GM19043 (cell line): ENCODE measurements at regions not wholly inside any gene's neighbourhood (a gene's known extent, or its start where the extent isn't known, plus 50 kb on each side); places are given as distances from the start of the nearest gene placed in this dataset.
"Not testable (repeated sequence)": the region's sequence is repeated elsewhere in the genome, so short reads cannot be mapped to it uniquely, and the experiment has no call there.

Experiments used
- ATAC-seq: cut with Tn5 transposase; IDR thresholded peaks from one replicate; pipeline ENCODE4 v1.9.1; 2021; ENCODE audit warnings: low read depth; ENCODE audit not compliant: unreplicated experiment

DNA sequence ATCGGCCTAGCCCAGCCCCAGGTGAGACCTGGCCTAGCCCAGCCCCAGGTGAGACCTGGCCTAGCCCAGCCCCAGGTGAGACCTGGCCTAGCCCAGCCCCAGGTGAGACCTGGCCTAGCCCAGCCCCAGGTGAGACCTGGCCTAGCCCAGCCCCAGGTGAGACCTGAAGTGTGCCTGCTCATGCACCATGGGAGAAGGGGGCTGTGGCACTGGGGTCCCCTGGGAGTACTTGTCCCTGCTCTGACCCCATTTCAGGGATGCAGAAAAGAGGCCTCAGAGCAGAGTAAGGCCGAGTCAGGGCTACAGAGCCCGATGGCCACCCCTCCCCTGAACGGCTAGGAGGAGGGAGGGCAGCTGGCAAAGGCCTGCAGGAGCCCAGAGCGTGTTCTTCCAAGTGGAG is 129.6 kb downstream of the CRYBB2 start:
- ATAC-seq, result not testable (repeated sequence)

DNA sequence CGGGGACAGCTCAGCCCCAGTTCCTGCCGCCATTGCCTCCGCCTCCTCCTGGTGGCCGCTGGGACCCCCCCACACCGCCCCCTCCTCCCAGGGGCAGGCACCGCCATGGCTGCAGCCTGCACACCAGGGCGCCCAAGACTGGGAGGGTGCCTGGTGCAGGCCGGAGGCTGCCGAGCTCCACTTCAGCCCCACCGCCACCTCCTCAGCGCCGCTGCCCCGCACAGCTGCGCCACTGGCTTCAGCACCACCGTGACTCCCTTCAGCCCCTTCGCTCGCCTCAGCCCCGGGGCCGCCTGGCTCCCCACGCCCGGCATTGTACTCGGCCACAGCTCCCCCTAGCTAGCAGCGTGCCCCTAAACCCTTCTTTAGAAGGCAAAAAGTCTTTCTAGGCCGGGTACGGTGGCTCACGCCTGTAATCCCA is 131.1 kb downstream of the CRYBB2 start:
- ATAC-seq, result no peak

DNA sequence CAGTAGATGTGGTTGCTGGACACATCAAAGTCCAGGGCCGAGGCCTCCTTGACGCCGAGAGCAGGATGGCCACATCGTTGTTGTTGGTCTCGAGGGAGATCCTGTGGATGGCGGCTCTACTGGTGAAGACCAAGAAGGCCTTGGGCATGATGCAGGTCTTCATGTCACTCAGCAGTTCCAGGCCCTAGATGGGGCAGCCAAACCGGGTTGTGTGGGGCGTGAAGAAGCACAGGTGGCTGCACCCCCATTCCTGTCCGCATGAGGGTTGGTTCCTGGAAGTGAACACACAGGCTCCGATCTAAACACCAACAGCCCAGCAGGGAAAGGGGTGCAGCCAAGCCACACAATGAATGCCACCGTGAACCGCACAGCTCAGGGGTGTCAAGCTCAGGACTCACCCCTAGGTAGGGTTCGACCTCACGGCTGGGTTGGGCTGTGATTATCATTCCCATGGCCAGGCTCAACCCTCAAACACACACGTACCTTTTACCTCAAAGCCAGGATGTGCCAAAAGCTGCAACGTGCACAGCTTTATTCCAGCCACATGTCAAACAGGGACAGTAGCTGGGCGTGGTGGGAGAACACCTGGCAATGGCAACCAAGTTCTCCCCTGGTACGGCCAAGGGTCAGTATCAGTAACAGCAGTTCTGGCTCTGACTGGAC is 132.3 kb downstream of the CRYBB2 start:
- ATAC-seq, result no peak

DNA sequence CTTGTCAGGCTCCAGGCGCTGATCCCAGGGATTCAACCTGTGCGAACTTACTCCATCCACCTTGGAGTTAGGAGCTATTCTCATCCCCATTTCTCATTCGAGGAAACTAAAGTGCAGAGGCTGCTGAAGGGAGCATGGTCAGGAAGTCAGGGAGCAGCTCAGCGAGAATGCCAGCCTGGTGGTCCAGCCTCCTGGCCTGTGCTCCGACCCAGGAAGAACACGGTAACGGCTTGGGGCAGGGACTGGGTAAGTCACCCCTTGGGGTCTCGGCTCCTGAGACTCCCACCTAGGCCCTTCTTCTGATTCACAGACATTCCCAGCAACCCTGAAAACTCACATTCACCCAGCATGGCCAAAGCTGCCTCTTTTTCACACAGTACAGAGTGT is 132.8 kb downstream of the CRYBB2 start:
- no peak for ATAC-seq

DNA sequence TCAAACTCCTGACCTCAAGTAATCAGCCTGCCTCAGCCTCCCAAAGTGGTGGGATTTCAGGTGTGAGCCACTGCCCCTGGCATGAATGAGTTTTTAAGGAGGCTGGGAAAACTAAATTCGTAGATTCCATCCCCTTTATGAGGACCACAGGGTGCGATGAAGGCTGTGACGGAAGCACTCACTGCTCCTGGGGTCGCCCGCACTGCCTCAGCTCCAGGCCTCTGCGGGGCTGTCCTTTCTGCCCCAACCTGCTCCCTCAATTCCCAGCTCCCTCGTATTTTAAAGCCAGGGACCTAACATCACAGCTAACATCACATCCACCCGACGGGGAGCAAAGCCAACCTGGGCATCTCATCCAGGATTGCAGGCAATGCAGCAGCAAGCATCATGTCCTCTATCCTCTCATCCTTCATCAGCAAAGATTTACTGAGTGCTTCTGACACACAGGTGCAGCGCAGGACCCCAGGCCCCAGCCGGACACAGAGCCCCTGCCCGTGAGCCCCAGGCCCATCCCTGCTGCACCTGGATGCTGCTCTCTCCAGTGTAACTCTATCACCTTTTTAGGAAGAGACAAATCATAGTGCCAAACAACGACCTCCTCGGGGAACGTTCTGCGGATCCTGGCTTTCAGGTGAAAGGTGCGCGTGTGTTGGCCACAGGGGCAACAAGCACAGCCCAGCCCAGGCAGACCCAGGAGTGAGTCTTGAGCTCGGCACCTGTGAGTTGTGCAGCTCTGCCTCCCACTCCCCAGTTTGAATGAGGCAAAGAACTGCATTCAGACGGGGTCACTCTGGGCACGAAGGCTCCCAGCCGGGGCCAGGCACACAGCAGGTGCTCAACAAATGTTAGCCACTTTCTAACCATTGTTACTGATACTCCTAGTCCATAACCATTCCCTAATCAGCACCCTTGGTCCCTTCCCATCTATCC is 134.3 kb downstream of the CRYBB2 start:
- ATAC-seq, result no peak

DNA sequence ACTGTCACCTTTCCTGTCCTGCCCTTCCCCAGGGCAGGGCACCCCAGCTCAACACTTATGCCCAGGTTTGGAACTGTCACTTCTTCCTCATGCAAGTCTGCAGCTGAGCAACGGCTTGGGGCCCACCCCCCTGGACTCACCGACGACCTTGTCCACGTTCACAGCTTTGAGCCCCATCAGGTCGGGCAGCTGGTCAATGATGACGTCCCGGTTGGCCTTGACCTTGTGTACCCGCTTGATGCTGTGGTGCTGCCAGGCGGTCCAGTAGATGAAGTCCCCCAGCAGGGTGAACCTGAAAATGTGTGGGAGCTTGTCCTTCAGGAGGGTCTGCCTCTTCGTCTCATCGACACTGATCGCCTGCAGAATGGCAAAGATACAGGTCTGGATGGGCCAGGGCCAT is 135.0 kb downstream of the CRYBB2 start:
- ATAC-seq, result no peak

DNA sequence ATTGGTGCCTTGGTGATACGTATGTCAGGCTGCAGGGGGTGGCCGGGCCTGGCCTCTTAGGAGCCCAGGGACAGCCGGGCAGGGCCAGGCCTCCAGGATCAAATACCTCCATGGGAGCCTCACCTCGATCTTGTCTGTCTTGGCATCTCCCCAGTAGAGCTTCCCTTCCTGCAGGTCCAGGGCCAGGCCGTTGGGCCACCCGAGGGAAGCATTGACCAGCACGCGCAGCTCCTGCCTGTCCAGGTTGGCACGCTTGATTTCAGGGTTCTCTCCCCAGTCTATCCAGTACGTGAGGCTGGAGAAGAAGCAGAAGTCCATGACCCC is 137.7 kb downstream of the CRYBB2 start:
- ATAC-seq, result no peak

DNA sequence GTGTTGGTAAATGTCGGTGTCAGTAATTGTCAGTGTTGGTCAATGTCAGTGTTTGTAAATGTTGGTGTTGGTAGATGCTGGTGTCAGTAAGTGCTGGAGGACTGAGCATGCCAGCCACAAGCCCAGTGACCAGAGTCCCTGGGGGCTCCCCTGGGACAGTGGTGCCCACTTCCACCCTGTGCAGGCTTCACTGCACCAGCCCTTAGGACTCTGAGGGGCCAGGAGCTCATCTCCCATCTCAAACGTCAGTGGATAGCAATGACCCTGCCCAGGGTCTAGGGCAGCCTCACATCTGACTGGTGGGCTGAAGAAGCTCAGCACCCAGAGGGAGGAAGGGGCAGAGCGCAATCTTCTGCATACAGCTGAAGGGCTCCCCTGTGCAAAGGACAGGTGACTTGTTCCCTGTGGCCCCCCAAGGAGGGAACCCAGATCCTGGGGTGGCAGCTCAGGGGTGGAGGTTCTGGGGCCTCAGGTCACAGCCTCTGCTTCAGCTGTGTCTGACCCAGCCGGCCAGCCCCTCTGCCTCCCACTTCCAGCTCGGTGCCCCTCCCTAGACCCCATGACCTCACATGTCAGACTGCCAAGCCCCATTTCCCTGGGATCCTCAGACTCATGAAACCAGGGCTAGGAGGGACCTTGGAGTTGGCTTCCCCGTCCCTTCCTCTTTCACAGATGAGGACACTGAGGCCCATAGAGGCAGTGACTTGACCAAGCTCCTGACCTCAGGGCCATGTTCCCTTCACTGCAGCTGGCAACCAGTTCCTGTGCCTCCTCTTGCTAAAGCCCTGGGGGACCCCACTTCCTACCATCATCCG is 138.4 kb downstream of the CRYBB2 start:
- no peak for ATAC-seq

DNA sequence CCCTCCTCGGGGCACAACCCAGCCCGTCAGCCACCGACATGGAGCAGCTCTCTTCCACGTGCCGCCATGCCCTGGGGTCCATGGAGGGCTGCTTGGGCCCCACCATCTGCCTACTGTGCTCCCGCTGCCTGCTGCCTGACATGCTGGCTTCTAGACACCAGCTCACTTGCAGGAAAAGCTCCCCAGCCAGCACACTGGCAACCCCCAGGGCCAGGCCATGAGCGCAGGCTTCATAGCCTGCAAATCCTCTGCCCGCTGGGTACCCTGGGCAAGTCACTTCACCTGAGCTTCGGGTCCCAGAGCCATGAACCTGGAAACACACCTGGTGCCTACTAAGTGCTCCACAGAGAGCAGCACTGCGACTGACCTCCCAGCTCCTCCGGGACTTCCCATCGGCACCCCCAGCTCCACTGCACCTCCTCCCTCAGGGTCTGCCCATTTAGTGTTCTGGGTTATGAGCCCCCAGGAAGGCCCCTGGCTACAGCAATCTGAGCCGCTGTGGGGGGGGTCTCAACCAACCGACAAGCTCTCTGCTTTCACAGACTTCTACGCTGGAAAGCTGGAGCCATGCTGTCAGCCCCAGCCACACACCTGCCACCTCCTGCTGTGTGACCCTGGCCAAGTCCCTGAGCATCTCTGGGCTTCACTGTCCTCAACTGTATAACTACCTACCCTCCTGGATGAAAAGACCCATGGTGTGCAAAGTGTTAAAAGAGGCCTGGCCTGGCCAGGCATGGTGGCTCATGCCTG is 139.2 kb downstream of the CRYBB2 start:
- ATAC-seq, result no peak

DNA sequence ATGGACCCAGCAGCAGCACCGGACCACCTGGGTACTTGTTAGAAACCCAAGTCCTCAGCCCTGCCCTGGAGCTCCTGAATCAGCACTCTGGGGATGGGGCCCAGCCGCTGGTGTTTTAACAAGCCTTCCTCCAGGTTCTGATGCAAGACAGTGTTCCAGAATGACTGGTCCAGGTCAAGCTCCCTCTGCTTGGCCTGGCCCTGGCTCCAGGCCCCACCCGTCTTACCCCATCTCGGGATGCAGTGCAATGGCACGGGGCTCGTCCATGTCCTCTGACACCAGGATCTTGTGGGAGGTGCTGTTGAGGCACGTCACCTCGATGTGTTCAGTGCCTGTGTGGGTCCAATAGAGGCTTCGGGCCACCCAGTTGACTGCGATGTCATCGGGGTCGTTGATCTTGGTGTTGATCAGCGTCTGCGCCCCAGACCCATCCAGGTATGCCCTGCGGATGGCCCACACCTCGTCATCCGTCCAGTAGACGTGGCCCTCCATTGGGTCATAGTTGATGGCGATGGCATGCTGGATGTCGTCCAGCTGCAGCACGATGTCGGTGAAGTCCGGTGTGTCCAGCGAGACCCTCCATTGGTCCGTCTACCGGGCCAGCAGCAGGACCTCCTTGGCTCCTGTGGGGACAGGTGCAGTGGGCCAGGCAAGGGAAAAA is 140.3 kb downstream of the CRYBB2 start:
- no peak for ATAC-seq

DNA sequence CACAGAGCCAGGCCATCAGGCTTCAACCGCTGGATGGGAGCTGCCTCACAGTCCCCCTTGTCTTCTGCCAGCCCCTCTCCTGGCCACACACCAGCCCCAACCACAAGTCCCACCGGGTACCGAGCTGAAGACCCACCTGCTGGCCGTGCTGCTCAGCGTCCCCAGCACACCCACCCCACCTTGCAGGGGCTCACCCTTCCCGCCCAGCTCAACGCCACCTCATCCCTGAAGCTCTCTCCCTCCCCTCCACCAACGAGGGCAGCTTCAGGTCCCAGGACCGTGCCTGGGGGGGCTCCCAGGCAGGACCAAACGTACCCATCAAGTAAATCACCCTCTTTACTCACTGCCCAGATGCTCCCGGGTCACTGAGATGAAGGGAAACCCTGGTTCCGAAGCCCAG is 141.0 kb downstream of the CRYBB2 start:
- no peak for ATAC-seq

DNA sequence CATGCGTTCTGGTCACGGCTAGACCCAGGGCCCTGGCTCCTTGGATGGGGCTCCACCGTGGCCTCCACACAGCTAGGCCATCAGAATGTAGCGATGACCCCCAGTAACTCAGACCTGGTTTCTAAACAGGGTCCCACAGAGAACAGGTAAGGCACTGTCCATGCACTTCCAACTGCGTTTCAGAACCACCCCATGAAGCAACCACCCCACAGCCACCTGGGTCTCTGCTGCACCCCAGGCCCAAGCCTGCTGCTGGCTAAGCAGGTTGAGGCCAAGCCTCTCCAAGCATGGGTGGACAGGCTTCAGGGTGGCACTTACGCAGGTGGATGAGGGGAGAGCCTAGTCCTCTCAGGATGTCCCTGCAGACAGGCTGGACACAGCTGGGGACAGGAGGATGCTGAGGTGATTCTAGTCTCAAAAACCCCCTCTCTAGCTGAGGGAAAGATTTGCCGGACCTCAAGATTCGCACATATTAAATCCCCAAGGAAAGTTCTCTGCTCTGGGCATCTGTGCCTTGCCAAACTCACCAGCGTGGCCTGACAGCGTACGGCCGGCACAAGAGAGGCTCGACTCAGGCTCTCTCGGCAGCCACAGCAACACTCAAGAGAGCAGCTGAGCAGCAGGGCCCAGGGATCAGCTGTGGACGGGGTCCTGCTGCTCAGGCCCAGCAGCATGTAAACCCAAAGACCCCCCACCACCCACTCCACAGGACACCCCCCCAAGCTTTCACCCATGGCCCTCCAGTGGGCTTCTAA is 141.6 kb downstream of the CRYBB2 start:
- no peak for ATAC-seq

DNA sequence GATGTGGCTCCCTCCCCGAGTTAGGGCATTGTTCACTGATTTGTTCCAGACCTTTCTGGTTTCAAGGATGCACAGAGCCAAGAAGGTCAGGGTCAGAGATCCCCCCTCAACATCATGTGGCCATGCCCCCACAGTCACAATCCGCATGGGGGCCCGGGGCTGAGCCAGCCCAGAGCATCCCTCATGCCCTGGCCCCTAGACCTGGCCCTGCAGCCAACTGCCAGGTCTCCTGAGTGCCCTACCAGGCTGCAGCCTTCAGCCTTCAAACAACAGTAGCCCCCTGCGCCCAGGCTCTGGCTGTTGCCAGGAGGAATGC is 142.4 kb downstream of the CRYBB2 start:
- ATAC-seq, result no peak

DNA sequence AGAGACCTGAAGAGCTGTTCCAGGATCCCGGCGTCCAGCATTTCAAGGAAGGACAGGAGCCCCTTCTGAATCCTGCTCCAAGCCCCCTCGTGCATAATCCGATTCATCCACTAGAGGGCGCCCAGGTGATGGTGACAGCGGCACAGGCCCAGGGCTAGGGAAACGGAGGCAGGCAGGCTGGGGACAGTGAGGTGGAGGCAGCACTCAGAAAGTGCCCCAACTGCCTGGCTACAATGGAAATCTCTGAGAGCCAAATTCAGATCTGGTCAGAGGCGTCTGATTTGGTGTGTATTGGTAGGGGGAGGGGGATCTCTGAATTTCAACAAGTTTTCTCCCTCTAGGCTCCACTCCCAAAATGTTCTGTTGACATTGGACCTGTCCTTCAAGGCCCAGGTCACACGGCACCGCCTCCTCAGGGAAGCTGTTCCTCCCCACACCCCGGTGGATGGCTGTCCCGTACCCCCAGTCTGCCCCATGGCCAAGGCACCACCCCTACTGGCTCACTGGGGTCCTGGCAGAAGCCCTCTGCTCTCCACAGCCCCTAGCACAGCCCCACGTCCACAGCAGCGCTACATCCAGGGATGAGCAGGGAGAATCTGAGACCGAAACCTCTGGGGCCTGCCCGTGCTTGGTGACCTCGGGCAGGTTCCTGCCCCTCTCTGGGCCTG is 142.9 kb downstream of the CRYBB2 start:
- ATAC-seq, result no peak

DNA sequence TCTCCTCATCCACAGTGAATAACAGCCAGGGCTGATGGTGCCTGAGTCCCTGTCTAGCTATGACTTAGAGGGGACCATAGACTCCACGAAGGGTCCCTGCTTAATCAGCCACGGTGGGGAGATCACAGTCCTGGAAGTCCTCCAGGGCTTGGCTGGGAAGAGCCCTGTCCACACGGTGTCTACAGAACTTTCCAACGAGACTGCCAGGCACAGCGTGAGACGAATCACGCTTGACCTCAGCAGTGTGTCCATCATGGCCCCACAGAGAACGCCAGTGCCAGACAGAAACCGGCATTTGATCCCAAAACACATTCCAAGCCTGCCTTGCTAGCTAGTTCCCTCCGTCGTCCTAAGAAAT is 143.4 kb downstream of the CRYBB2 start:
- ATAC-seq, result no peak

DNA sequence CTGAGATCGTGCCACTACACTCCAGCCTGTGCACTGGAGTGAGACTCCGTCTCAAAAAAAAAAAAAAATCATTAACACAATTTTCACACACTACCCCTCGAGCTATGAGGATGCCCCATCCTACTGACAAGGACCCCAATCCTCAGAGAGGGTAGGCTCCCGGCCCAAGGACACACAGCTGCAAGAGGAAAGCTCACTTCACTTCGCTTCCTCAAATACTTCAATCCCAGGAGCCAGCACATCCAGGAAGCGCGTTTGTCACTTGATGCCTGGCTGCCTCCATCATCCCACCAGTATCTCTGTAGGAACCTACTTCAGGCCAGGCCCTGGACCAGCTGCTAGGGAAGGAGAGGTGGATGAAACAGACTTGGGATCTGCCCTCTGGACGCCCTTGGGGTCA is 144.0 kb downstream of the CRYBB2 start:
- ATAC-seq, result no peak

DNA sequence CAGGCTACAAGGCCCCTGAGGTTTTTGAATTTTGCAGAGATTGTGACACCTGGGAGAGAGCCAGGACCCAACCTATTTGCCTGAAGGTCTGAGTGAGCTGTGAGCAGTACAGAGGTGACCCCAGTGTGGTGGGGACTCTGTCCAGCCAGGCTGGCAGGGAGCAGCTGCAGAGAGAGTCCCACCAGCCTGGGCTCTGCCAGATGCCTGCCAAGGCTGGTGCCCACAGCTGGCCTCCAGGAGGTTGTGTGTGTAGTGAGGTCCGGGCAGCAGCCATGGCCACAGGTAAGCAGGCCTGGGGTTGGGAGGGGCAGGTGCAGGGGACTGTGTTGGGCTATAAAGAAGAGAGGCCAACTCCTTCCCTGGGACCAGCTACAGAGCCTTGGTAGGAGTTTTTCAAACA is 144.8 kb downstream of the CRYBB2 start:
- no peak for ATAC-seq

DNA sequence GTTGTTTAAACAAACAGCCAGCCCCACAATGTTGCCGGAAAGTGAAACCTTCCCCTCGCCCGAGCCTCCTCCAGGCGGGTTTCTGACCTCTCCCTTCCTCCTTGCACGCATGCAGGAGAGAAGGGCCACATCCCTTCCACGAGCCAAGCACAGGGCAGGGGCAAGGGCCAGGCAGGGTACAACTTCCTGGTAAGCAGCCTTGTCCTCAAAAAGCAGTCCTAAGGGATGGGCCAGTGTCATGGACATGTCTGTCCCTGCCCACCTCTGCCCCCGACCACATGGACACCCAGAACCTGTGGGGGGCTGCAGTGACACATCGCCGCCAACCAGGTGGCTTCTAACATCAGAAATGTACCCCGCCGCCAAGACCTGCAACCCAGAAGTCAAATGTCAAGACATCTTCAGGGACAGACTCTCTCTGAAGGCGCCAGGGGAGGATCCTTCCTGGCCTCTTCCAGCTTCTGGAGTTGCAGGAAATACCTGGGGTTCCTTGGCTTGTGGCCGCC is 145.3 kb downstream of the CRYBB2 start:
- ATAC-seq, result no peak
